ENCODE measurements at regions not wholly inside any gene's neighbourhood (a gene's known extent, or its start where the extent isn't known, plus 50 kb on each side); places are given as distances from the start of the nearest gene placed in this dataset.

- TF ChIP-seq RCOR1 (IDR thresholded peaks at IDR 0.05; ENCODE audit: low read length) (no peak), CTCF (IDR thresholded peaks at IDR 0.05) (no peak)
Measured at GRCh38 chr4:11976726-11977263, 548.1 kb upstream of the HS3ST1 start.
